WTC11 (cell line): ENCODE measurements at regions not wholly inside any gene's neighbourhood (a gene's known extent, or its start where the extent isn't known, plus 50 kb on each side); places are given as distances from the start of the nearest gene placed in this dataset.

Experiments
- ATF2 ChIP-seq: sonication (generic); formaldehyde crosslinking; IDR thresholded peaks from 2 replicates; pipeline ENCODE4 v1.8.1; 2022; ENCODE audit warnings: low read depth, missing genetic modification reagents, borderline replicate concordance
- ATF6 ChIP-seq: sonication (generic); formaldehyde crosslinking; IDR thresholded peaks from 2 replicates; pipeline ENCODE4 v1.8.1; 2023; ENCODE audit warnings: mild to moderate bottlenecking, missing genetic modification reagents
- CTCF ChIP-seq: fragments of 200-600 bp; IDR thresholded peaks from 2 replicates; pipeline ENCODE4 v1.8.0; 2022; ENCODE audit warnings: antibody characterized with exemption
- ETV6 ChIP-seq: sonication (generic); formaldehyde crosslinking; IDR thresholded peaks from 2 replicates; pipeline ENCODE4 v1.8.1; 2022; ENCODE audit warnings: mild to moderate bottlenecking, missing genetic modification reagents
- FOXJ3 ChIP-seq: sonication (generic); formaldehyde crosslinking; IDR thresholded peaks from 2 replicates; pipeline ENCODE4 v1.9.0; 2021; ENCODE audit warnings: missing genetic modification reagents, mild to moderate bottlenecking, borderline replicate concordance
- MLX ChIP-seq: sonication (generic); formaldehyde crosslinking; IDR thresholded peaks from 2 replicates; pipeline ENCODE4 v1.8.1; 2023; ENCODE audit warnings: mild to moderate bottlenecking, missing genetic modification reagents, moderate library complexity
- NR2C2 ChIP-seq: sonication (generic); formaldehyde crosslinking; IDR thresholded peaks from 2 replicates; pipeline ENCODE4 v1.8.0; 2022; ENCODE audit warnings: mild to moderate bottlenecking, missing genetic modification reagents
- SMAD3 ChIP-seq: sonication (generic); formaldehyde crosslinking; IDR thresholded peaks from 2 replicates; pipeline ENCODE4 v1.8.0; 2022; ENCODE audit warnings: missing genetic modification reagents, mild to moderate bottlenecking, borderline replicate concordance
- TEAD4 ChIP-seq: sonication (generic); formaldehyde crosslinking; IDR thresholded peaks from 2 replicates; pipeline ENCODE4 v1.8.0; 2022; ENCODE audit warnings: mild to moderate bottlenecking, missing genetic modification reagents
- ZNF281 ChIP-seq: sonication (generic); formaldehyde crosslinking; IDR thresholded peaks from 2 replicates; pipeline ENCODE4 v1.8.0; 2023; ENCODE audit warnings: mild to moderate bottlenecking, missing genetic modification reagents
- ZNF423 ChIP-seq: fragments of 250-450 bp; sonication (Bioruptor Pico); IDR thresholded peaks from 2 replicates; pipeline ENCODE4 v2.1.2; 2022; ENCODE audit warnings: mild to moderate bottlenecking, moderate library complexity

GRCh38 chr3:76147846-76148245, 362.5 kb upstream of the ZNF717 start:
- TF ChIP-seq FOXJ3 (CRISPR knock-in tag) = no peak
- no peak for TF ChIP-seq CTCF
- TF ChIP-seq ZNF423 (CRISPR knock-in tag) = no peak
- TF ChIP-seq MLX (CRISPR knock-in tag) = no peak
- no peak for TF ChIP-seq NR2C2 (CRISPR knock-in tag)
- no peak for TF ChIP-seq ZNF281 (CRISPR knock-in tag)
- no peak for TF ChIP-seq ATF6 (CRISPR knock-in tag)
- no peak for TF ChIP-seq ETV6 (CRISPR knock-in tag)
- no peak for TF ChIP-seq TEAD4 (CRISPR knock-in tag)
- TF ChIP-seq SMAD3 (CRISPR knock-in tag) = no peak
- TF ChIP-seq ATF2 (CRISPR knock-in tag) = no peak
